OCI-LY1 (cell line): ENCODE measurements at regions not wholly inside any gene's neighbourhood (a gene's known extent, or its start where the extent isn't known, plus 50 kb on each side); places are given as distances from the start of the nearest gene placed in this dataset.

Source experiments
- H2AFZ ChIP-seq: fragments of 200-600 bp; sonication (generic), shearing (Covaris generic); 2 replicates; pipeline ENCODE4 v1.6.0; 2014; ENCODE audit warnings: antibody characterized with exemption, mild to moderate bottlenecking, low read length
- H3F3A ChIP-seq: fragments of 200-600 bp; sonication (generic), shearing (Covaris generic); 2 replicates; pipeline ENCODE4 v1.6.0; 2014; ENCODE audit warnings: mild to moderate bottlenecking, antibody characterized with exemption, low read length, moderate library complexity; ENCODE audit not compliant: insufficient read depth
- H3K27ac ChIP-seq: fragments of 200-600 bp; sonication (generic); 2 replicates; pipeline ENCODE4 v1.5.1; 2014; ENCODE audit warnings: low read length, mixed run types, mild to moderate bottlenecking, low read depth; ENCODE audit not compliant: poor library complexity, severe bottlenecking
- H3K27me3 ChIP-seq: fragments of 200-600 bp; sonication (generic); 2 replicates; pipeline ENCODE4 v1.6.0; 2014; ENCODE audit warnings: antibody characterized with exemption, mild to moderate bottlenecking, low read length, moderate library complexity; ENCODE audit not compliant: insufficient read depth
- H3K36me3 ChIP-seq: fragments of 200-600 bp; sonication (generic); 2 replicates; pipeline ENCODE4 v1.6.1; 2014; ENCODE audit warnings: mild to moderate bottlenecking, antibody characterized with exemption, low read length, moderate library complexity, mixed read lengths; ENCODE audit not compliant: insufficient read depth
- H3K4me1 ChIP-seq: fragments of 200-600 bp; sonication (generic); 2 replicates; pipeline ENCODE4 v1.5.1; 2014; ENCODE audit warnings: mild to moderate bottlenecking, low read length, moderate library complexity; ENCODE audit not compliant: insufficient read depth, severe bottlenecking
- H3K4me2 ChIP-seq: fragments of 200-600 bp; sonication (generic), shearing (Covaris generic); 2 replicates; pipeline ENCODE4 v1.6.1; 2014; ENCODE audit warnings: low read length
- H3K4me3 ChIP-seq: fragments of 200-600 bp; sonication (generic); 2 replicates; pipeline ENCODE4 v1.5.1; 2014; ENCODE audit warnings: low read length, low read depth, mild to moderate bottlenecking, mixed read lengths; ENCODE audit not compliant: poor library complexity, severe bottlenecking
- H3K79me2 ChIP-seq: fragments of 200-600 bp; shearing (Covaris generic); 2 replicates; pipeline ENCODE4 v1.6.1; 2016; ENCODE audit warnings: mixed run types, low read length, mixed read lengths; ENCODE audit not compliant: insufficient read depth
- H3K9ac ChIP-seq: fragments of 200-600 bp; sonication (generic), shearing (Covaris generic); 2 replicates; pipeline ENCODE4 v1.6.1; 2014; ENCODE audit warnings: mild to moderate bottlenecking, low read length, mixed read lengths
- H3K9me2 ChIP-seq: fragments of 200-600 bp; sonication (generic), shearing (Covaris generic); 2 replicates; pipeline ENCODE4 v1.6.1; 2014; ENCODE audit warnings: low read depth, mild to moderate bottlenecking, low read length, mixed read lengths
- H3K9me3 ChIP-seq: fragments of 200-600 bp; shearing (Covaris generic); 2 replicates; pipeline ENCODE4 v1.6.1; 2014; ENCODE audit warnings: low read length, mixed read lengths
- H4K20me1 ChIP-seq: fragments of 200-600 bp; sonication (generic), shearing (Covaris generic); 2 replicates; pipeline ENCODE4 v1.6.0; 2016; ENCODE audit warnings: mild to moderate bottlenecking, low read length; ENCODE audit not compliant: insufficient read depth
- CTCF ChIP-seq: fragments of 200-600 bp; sonication (generic), shearing (Covaris generic); IDR thresholded peaks from 2 replicates; pipeline ENCODE4 v1.5.1; 2017; ENCODE audit warnings: mild to moderate bottlenecking, antibody characterized with exemption, low read length, moderate library complexity, mixed read lengths
- EZH2 ChIP-seq: fragments of 200-600 bp; sonication (generic), shearing (Covaris generic); IDR thresholded peaks from 2 replicates; pipeline ENCODE4 v1.8.0; 2017; ENCODE audit warnings: borderline replicate concordance, mixed run types, mild to moderate bottlenecking, antibody characterized with exemption, low read length, moderate library complexity, mixed read lengths

- no peak overlapping the region for H3K4me2 ChIP-seq
- H3K9me2 ChIP-seq, result no peaks in the 10 kb centered on the region
- H3K27me3 ChIP-seq, result no peaks in the 10 kb centered on the region
- H4K20me1 ChIP-seq, result no peaks in the 10 kb centered on the region
- H2AFZ ChIP-seq, result no peak overlapping the region
- H3K9me3 ChIP-seq, result no peaks in the 10 kb centered on the region
- no peak overlapping the region for H3K9ac ChIP-seq
- H3F3A ChIP-seq, result no peaks in the 10 kb centered on the region
- no peak overlapping the region for H3K4me3 ChIP-seq
- no peaks in the 10 kb centered on the region for H3K36me3 ChIP-seq
- no peaks in the 10 kb centered on the region for H3K79me2 ChIP-seq
- H3K4me1 ChIP-seq, result no peaks in the 10 kb centered on the region
- no peak for TF ChIP-seq CTCF
- TF ChIP-seq EZH2, result no peak
- H3K27ac ChIP-seq, result no peak overlapping the region
Measured at GRCh38 chr9:80401243-80401642, 829.5 kb downstream of the TLE4 start.

GRCh38 chr9:80400624-80401230, 829.0 kb downstream of the TLE4 start:
- Histone ChIP-seq H3K4me2 (no peak overlapping the region), H3K4me3 (no peak overlapping the region), H3K9me3 (no peaks in the 10 kb centered on the region), H3K9me2 (no peaks in the 10 kb centered on the region), H3F3A (no peaks in the 10 kb centered on the region), H3K9ac (no peak overlapping the region), H3K36me3 (no peaks in the 10 kb centered on the region), H4K20me1 (no peaks in the 10 kb centered on the region), H2AFZ (no peak overlapping the region), H3K27me3 (no peaks in the 10 kb centered on the region), H3K79me2 (no peaks in the 10 kb centered on the region), H3K27ac (no peak overlapping the region), H3K4me1 (no peaks in the 10 kb centered on the region)
- TF ChIP-seq CTCF (no peak), EZH2 (no peak)

- H3K4me1 ChIP-seq, result no peaks in the 10 kb centered on the region
- TF ChIP-seq CTCF (no peak), EZH2 (no peak)
- H3K9me2 ChIP-seq, result no peaks in the 10 kb centered on the region
- no peak overlapping the region for H3K4me2 ChIP-seq
- no peak overlapping the region for H3K9ac ChIP-seq
- H4K20me1 ChIP-seq, result no peaks in the 10 kb centered on the region
- no peaks in the 10 kb centered on the region for H3K79me2 ChIP-seq
- H3K4me3 ChIP-seq, result no peak overlapping the region
- H3F3A ChIP-seq, result no peaks in the 10 kb centered on the region
- no peaks in the 10 kb centered on the region for H3K27me3 ChIP-seq
- H3K9me3 ChIP-seq, result no peaks in the 10 kb centered on the region
- H3K27ac ChIP-seq, result no peak overlapping the region
- H2AFZ ChIP-seq, result no peak overlapping the region
- H3K36me3 ChIP-seq, result no peaks in the 10 kb centered on the region
Measured at GRCh38 chr9:80399606-80400005, 827.8 kb downstream of the TLE4 start.
